ENCODE measurements at regions not wholly inside any gene's neighbourhood (a gene's known extent, or its start where the extent isn't known, plus 50 kb on each side); places are given as distances from the start of the nearest gene placed in this dataset.

DNA sequence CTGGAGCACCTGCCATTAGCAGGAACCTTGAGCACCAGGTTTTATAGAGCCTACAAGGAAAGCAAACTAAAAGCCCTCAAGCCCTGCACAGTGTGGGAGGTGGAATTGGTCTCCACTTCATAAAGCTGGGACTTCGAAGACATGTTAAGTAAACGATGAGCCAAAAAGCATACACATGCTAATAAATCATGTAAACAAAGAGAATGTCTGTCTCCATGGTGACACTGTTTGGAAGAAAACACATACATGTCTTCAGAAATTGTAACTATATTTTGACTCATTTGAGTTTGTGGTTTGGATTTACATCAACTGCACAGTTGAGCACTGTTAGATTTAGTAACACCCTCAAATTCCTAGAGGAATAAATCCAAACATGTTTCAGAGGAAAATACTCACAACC lies 978.5 kb upstream of the LRRTM1 start:
- no peaks in the 10 kb centered on the region for H3K27me3 ChIP-seq (replicated peaks; ENCODE audit: insufficient read depth, low read length)
- H3K79me2 ChIP-seq (ENCODE audit: low read length): no peaks in the 10 kb centered on the region
- no peak overlapping the region for H3K27ac ChIP-seq (ENCODE audit: low read length)
- no peak overlapping the region for H3K9ac ChIP-seq (ENCODE audit: low read length)
- H3F3A ChIP-seq (ENCODE audit: insufficient read depth, low read length): no peaks in the 10 kb centered on the region
- H3K36me3 ChIP-seq (replicated peaks; ENCODE audit: insufficient read depth, low read length): no peaks in the 10 kb centered on the region
- TF ChIP-seq EZH2 (optimal IDR thresholded peaks at IDR 0.05; ENCODE audit: low read depth, low read length): no peak
- TF ChIP-seq, protein P1, sequence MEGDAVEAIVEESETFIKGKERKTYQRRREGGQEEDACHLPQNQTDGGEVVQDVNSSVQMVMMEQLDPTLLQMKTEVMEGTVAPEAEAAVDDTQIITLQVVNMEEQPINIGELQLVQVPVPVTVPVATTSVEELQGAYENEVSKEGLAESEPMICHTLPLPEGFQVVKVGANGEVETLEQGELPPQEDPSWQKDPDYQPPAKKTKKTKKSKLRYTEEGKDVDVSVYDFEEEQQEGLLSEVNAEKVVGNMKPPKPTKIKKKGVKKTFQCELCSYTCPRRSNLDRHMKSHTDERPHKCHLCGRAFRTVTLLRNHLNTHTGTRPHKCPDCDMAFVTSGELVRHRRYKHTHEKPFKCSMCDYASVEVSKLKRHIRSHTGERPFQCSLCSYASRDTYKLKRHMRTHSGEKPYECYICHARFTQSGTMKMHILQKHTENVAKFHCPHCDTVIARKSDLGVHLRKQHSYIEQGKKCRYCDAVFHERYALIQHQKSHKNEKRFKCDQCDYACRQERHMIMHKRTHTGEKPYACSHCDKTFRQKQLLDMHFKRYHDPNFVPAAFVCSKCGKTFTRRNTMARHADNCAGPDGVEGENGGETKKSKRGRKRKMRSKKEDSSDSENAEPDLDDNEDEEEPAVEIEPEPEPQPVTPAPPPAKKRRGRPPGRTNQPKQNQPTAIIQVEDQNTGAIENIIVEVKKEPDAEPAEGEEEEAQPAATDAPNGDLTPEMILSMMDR (IDR thresholded peaks at IDR 0.05; ENCODE audit: low read length): no peak
- no peaks in the 10 kb centered on the region for H3K4me1 ChIP-seq (ENCODE audit: low read length)
- H3K4me2 ChIP-seq (ENCODE audit: low read depth, low read length): no peak overlapping the region
- H3K9me2 ChIP-seq (replicated peaks; ENCODE audit: insufficient read depth, low read length): no peaks in the 10 kb centered on the region; the same call in 1 of the 2 replicates
- H4K20me1 ChIP-seq (ENCODE audit: insufficient read depth, low read length): no peaks in the 10 kb centered on the region
- no peak overlapping the region for H3K4me3 ChIP-seq (ENCODE audit: low read length)
- DNase-seq: no peak
- no peaks in the 10 kb centered on the region for H3K9me3 ChIP-seq (replicated peaks; ENCODE audit: insufficient read depth, low read length)
- no peak overlapping the region for H2AFZ ChIP-seq (ENCODE audit: low read length)

DNA sequence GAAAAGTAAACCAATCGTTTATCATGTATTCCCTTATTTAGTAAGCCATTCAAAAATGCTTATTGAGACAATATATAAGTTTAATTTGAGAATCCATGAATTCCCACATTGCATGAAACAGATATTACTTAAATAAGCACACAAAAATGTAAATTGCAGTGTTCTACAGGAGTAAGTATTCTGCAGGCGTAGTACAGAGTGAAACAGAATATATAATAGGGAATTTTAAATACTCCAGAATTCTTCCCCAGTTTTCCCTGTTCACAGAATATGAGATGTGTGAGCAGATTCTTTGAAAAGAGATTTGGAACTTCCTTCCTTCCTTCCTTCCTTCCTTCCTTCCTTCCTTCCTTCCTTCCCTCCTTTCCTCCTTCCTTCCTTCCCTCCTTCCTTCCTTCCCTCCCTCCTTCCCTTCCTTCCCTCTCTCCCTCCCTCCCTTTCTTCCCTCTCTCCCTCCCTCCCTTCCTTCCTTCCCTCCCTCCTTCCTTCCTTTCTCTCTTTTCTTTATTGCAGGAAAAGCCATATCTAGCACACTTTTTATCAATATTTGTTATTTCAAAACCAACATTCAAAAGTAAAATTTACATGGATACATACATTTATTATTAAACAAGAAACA lies 977.7 kb upstream of the LRRTM1 start:
- no peak overlapping the region for H3K4me3 ChIP-seq (ENCODE audit: low read length)
- H3F3A ChIP-seq (ENCODE audit: insufficient read depth, low read length): no peaks in the 10 kb centered on the region
- DNase-seq: no peak
- no peaks in the 10 kb centered on the region for H4K20me1 ChIP-seq (ENCODE audit: insufficient read depth, low read length)
- no peaks in the 10 kb centered on the region for H3K79me2 ChIP-seq (ENCODE audit: low read length)
- H3K9me3 ChIP-seq (replicated peaks; ENCODE audit: insufficient read depth, low read length): no peaks in the 10 kb centered on the region
- H2AFZ ChIP-seq (ENCODE audit: low read length): no peak overlapping the region
- H3K36me3 ChIP-seq (replicated peaks; ENCODE audit: insufficient read depth, low read length): no peaks in the 10 kb centered on the region
- H3K27ac ChIP-seq (ENCODE audit: low read length): no peak overlapping the region
- TF ChIP-seq EZH2 (optimal IDR thresholded peaks at IDR 0.05; ENCODE audit: low read depth, low read length) (no peak), EZH2phosphoT487 (IDR thresholded peaks at IDR 0.05; ENCODE audit: low read length) (no peak)
- TF ChIP-seq, protein P1 (IDR thresholded peaks at IDR 0.05; ENCODE audit: low read length): no peak
- H3K9ac ChIP-seq (ENCODE audit: low read length): no peak overlapping the region
- H3K4me1 ChIP-seq (ENCODE audit: low read length): no peaks in the 10 kb centered on the region
- H3K27me3 ChIP-seq (replicated peaks; ENCODE audit: insufficient read depth, low read length): no peaks in the 10 kb centered on the region
- H3K9me2 ChIP-seq (replicated peaks; ENCODE audit: insufficient read depth, low read length): no peaks in the 10 kb centered on the region; the same call in 1 of the 2 replicates
- H3K4me2 ChIP-seq (ENCODE audit: low read depth, low read length): no peak overlapping the region

DNA sequence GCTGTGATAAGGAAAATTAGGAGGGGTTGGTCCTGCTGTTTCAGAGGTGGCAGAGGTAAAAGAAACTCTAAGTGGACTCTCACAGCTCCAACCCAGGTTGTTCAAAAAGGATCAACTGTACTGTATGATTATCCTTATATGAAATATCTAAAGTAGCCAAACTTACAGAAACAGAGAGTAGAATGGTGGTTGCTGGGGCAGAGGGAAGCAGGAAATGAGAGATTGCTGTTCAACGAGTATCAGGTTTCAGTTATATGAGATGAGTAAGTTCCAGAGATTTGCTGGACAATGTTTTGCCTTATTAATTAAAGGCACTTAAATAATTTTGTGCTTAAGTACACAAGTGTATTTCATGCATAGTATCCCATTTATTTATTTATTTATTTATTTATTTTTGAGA lies 972.0 kb upstream of the LRRTM1 start:
- DNase-seq: peak; percentile 31

DNA sequence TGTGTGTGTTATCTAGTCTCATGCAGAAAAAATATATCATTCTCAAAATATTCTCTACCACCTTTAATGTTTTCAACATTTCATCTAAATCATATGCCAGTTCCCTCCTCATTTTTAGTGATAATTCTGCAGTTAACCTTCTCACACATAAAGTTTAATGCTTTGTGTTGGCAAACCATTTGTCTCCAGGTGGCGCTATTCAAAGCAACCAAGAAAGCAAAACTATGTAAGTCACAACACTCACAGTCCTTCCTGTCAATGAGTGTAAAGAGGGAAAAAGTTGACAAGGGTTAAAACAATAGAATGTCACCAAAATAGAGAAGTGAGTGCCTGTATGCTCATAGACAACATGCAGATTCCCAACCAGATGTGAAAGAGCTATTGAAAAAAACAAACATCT lies 961.6 kb upstream of the LRRTM1 start:
- Histone ChIP-seq H3K27me3 (replicated peaks; ENCODE audit: insufficient read depth, low read length) (no peaks in the 10 kb centered on the region), H3K36me3 (replicated peaks; ENCODE audit: insufficient read depth, low read length) (no peaks in the 10 kb centered on the region), H3K4me2 (ENCODE audit: low read depth, low read length) (no peak overlapping the region), H3K9ac (ENCODE audit: low read length) (no peak overlapping the region), H4K20me1 (ENCODE audit: insufficient read depth, low read length) (no peaks in the 10 kb centered on the region), H3K4me1 (ENCODE audit: low read length) (no peaks in the 10 kb centered on the region), H3F3A (ENCODE audit: insufficient read depth, low read length) (no peaks in the 10 kb centered on the region), H2AFZ (ENCODE audit: low read length) (no peak overlapping the region), H3K9me2 (replicated peaks; ENCODE audit: insufficient read depth, low read length) (no peaks in the 10 kb centered on the region), H3K4me3 (ENCODE audit: low read length) (no peak overlapping the region), H3K9me3 (replicated peaks; ENCODE audit: insufficient read depth, low read length) (no peaks in the 10 kb centered on the region), H3K79me2 (ENCODE audit: low read length) (no peaks in the 10 kb centered on the region), H3K27ac (ENCODE audit: low read length) (no peak overlapping the region)
- DNase-seq: peak; percentile 46
- no peak for TF ChIP-seq EZH2phosphoT487 (IDR thresholded peaks at IDR 0.05; ENCODE audit: low read length)
- TF ChIP-seq, protein P1 (IDR thresholded peaks at IDR 0.05; ENCODE audit: low read length): peak; percentile 47

More for the DNA sequence above, 972.0 kb upstream of the LRRTM1 start:
- Histone ChIP-seq H3K9ac (ENCODE audit: low read length) (no peak overlapping the region), H3K9me3 (replicated peaks; ENCODE audit: insufficient read depth, low read length) (no peaks in the 10 kb centered on the region), H3F3A (ENCODE audit: insufficient read depth, low read length) (no peaks in the 10 kb centered on the region; the same call in 1 of the 2 replicates), H3K4me2 (ENCODE audit: low read depth, low read length) (no peak overlapping the region), H3K27ac (ENCODE audit: low read length) (no peak overlapping the region), H3K4me1 (ENCODE audit: low read length) (peaks cover 2% of the 10 kb centered on the region; the same call in 1 of the 2 replicates), H3K79me2 (ENCODE audit: low read length) (no peaks in the 10 kb centered on the region), H2AFZ (ENCODE audit: low read length) (no peak overlapping the region), H3K9me2 (replicated peaks; ENCODE audit: insufficient read depth, low read length) (no peaks in the 10 kb centered on the region; the same call in 1 of the 2 replicates), H3K4me3 (ENCODE audit: low read length) (no peak overlapping the region), H4K20me1 (ENCODE audit: insufficient read depth, low read length) (no peaks in the 10 kb centered on the region), H3K27me3 (replicated peaks; ENCODE audit: insufficient read depth, low read length) (no peaks in the 10 kb centered on the region), H3K36me3 (replicated peaks; ENCODE audit: insufficient read depth, low read length) (no peaks in the 10 kb centered on the region)
- no peak for TF ChIP-seq EZH2 (optimal IDR thresholded peaks at IDR 0.05; ENCODE audit: low read depth, low read length)
